ENCODE measurements at regions not wholly inside any gene's neighbourhood (a gene's known extent, or its start where the extent isn't known, plus 50 kb on each side); places are given as distances from the start of the nearest gene placed in this dataset.

DNA sequence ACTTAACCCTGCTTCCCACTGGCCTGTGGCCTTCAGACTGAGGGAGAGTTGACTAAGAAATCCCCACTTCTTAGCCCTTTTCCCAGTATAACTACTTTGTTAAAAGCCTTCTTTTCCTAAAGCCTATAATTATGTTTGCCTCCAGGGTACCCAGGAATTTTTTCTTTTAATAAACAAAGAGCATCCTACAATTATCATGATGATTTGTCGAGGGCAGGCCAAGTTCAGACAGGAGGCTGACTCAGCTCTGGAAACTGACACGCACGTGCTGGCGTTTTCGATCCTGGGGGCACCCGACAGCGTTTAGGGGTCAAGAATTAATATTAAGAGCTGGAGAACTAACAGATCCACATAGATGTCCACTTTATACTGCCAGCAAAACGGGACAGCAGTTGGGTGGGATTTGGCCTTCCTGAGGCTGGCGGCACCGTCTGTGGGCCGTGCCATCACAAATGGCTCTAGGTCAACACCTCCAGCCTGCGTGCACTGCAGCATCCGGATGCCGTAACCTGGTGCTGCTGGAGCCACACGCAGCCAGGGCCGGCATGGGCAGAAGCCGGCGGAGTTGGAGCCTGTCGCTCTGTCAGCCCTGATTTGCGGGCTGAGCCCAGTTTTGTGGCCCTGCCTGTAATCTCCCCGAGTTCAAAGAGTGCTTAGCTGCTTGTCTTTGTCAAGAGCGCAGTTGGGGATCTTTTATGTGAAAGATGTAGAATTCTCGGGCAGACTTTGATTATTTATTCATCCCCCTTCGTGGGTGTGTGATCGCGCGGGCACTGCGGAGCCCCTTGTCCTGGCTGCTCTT is 191.0 kb downstream of the GLI2 start:
- no peak for DNase-seq
- H3K4me3 Mint-ChIP-seq, result no peak overlapping the region
- peaks cover 0 to 2% (median 0%) of the 10 kb centered on the region in 9 donors for H3K9me3 Mint-ChIP-seq
- peaks cover 0 to 4% (median 0%) of the 10 kb centered on the region in 5 donors for H3K27me3 Mint-ChIP-seq
- H3K27ac Mint-ChIP-seq, result no peak overlapping the region
- no peak for ATAC-seq
- H3K36me3 Mint-ChIP-seq, result no peaks in the 10 kb centered on the region
- no peaks in the 10 kb centered on the region for H3K4me1 Mint-ChIP-seq
- POLR2A ChIA-PET, result no interaction called here

DNA sequence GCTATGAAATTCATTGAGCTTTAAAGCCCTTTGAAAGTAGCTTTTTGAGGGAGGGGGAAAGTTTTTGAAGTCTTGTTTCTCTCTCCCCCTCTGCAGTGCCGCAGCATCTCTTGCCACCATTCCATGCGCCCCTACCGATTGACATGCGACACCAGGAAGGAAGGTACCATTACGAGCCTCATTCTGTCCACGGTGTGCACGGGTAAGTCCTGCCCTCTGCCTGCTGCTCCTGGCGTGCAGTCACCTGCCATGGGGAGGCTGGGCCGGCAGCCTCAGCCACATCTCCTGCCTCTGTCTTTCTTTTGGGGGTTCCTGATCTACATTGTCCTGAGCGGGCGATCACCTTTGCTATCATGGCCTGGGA is 191.6 kb downstream of the GLI2 start:
- Mint-ChIP-seq H3K9me3 (peaks cover 0 to 2% (median 0%) of the 10 kb centered on the region in 9 donors), H3K4me3 (no peak overlapping the region), H3K36me3 (no peaks in the 10 kb centered on the region), H3K27ac (no peak overlapping the region), H3K4me1 (no peaks in the 10 kb centered on the region), H3K27me3 (peaks cover 0 to 1% (median 0%) of the 10 kb centered on the region in 5 donors)
- POLR2A ChIA-PET, result no interaction called here
- no peak for ATAC-seq
- DNase-seq, result no peak

DNA sequence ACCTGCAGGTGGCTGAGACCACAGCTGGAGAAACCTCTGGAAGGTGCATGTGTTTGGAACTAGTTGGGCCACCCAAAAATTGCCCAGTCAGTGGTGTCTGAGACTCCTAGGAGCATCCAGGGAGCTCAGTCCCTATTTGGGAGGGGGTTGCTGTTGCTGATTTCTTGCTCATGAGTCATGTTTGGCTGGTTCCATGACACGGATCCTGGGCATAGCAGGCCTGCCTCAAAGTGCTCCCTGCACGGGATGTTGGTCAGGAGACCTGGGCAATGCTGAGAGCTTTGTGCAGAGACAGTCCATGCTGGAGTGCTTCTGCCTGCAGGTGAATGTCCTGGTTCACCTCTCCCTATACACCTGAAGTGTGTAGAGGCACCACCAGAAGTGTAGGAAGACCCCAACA is 194.2 kb downstream of the GLI2 start:
- DNase-seq (no peak), ATAC-seq (no peak)
- H3K27ac Mint-ChIP-seq, result no peak overlapping the region
- H3K36me3 Mint-ChIP-seq, result no peaks in the 10 kb centered on the region
- H3K4me3 Mint-ChIP-seq, result no peak overlapping the region
- peaks cover 0 to 2% (median 0%) of the 10 kb centered on the region in 9 donors for H3K9me3 Mint-ChIP-seq
- H3K27me3 Mint-ChIP-seq, result peaks cover 0 to 9% (median 2%) of the 10 kb centered on the region in 5 donors
- H3K4me1 Mint-ChIP-seq, result peaks cover 0 to 4% (median 0%) of the 10 kb centered on the region in 4 donors
- POLR2A ChIA-PET, result no interaction called here

GRCh38 chr2:120930236-120930635 is 194.6 kb downstream of the GLI2 start:
- POLR2A ChIA-PET, result no interaction called here
- DNase-seq, result no peak
- peaks cover 0 to 9% (median 2%) of the 10 kb centered on the region in 5 donors for H3K27me3 Mint-ChIP-seq
- H3K4me1 Mint-ChIP-seq, result peaks cover 0 to 4% (median 0%) of the 10 kb centered on the region in 4 donors
- H3K36me3 Mint-ChIP-seq, result no peaks in the 10 kb centered on the region
- H3K9me3 Mint-ChIP-seq, result peaks cover 0 to 2% (median 0%) of the 10 kb centered on the region in 9 donors
- no peak overlapping the region for H3K4me3 Mint-ChIP-seq
- H3K27ac Mint-ChIP-seq, result no peak overlapping the region
- ATAC-seq, result no peak

- ATAC-seq, result no peak
- H3K4me3 Mint-ChIP-seq, result no peak overlapping the region
- H3K4me1 Mint-ChIP-seq, result peaks cover 0 to 4% (median 0%) of the 10 kb centered on the region in 4 donors
- H3K36me3 Mint-ChIP-seq, result no peaks in the 10 kb centered on the region
- H3K27ac Mint-ChIP-seq, result no peak overlapping the region
- POLR2A ChIA-PET, result no interaction called here
- no peak for DNase-seq
- peaks cover 0 to 2% (median 0%) of the 10 kb centered on the region in 9 donors for H3K9me3 Mint-ChIP-seq
- peaks cover 0 to 9% (median 2%) of the 10 kb centered on the region in 5 donors for H3K27me3 Mint-ChIP-seq
Measured at GRCh38 chr2:120930864-120931263, 195.2 kb downstream of the GLI2 start.

DNA sequence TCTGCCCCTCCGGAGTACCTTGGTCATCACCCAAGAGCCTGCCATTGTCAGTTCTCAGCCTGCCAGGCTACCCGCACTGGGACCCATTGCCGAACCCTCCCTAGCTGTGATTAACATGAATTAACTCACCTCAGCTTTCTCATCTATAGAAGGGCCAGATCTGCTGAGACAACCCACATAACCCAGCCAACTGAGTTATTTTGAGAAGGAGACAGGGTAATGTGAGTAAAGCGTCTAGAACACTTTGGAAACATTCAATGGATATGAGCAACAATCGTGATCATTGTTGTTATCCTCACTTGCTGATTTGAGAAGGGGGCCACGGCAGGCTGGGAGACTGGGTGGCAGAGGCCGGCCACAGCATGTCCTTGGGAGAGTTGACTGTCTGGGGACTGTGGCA is 196.8 kb downstream of the GLI2 start:
- peaks cover 0 to 9% (median 2%) of the 10 kb centered on the region in 5 donors for H3K27me3 Mint-ChIP-seq

DNA sequence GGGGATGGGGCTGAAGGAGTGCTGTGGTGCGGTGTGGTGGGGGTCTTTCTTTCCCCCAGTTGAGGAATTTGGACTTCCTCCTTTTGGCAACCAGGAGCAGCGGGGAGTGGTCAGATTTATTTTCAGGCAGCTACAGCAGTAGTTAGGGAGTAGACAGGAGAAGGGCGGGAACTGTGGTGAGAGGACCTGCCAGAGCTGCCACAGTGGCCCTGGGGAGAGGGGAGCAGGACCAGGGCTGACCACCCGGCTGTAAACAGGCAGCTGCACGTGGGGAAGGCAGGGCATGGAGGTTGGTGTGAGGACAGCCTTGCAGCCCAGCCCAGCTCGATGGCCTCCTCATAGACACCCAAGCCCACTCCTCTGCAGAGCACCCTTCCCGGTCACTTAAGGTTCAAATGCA is 197.2 kb downstream of the GLI2 start:
- Mint-ChIP-seq H3K9me3 (peaks cover 0 to 2% (median 0%) of the 10 kb centered on the region in 9 donors), H3K27ac (no peak overlapping the region), H3K27me3 (peaks cover 0 to 9% (median 2%) of the 10 kb centered on the region in 5 donors), H3K4me3 (no peak overlapping the region), H3K4me1 (peaks cover 0 to 4% (median 0%) of the 10 kb centered on the region in 4 donors), H3K36me3 (no peaks in the 10 kb centered on the region)
- POLR2A ChIA-PET, result no interaction called here
- no peak for DNase-seq
- ATAC-seq, result no peak

More for the DNA sequence above, 196.8 kb downstream of the GLI2 start:
- ATAC-seq (no peak), DNase-seq (no peak)
- H3K4me3 Mint-ChIP-seq, result no peak overlapping the region
- peak overlapping the region in 1 of 10 donors; percentile 42 for H3K27ac Mint-ChIP-seq
- H3K36me3 Mint-ChIP-seq, result no peaks in the 10 kb centered on the region
- peaks cover 0 to 4% (median 0%) of the 10 kb centered on the region in 4 donors for H3K4me1 Mint-ChIP-seq
- peaks cover 0 to 2% (median 0%) of the 10 kb centered on the region in 9 donors for H3K9me3 Mint-ChIP-seq
- POLR2A ChIA-PET, result no interaction called here

- peaks cover 0 to 2% (median 0%) of the 10 kb centered on the region in 9 donors for H3K9me3 Mint-ChIP-seq
- DNase-seq (no peak), ATAC-seq (no peak)
- no peak overlapping the region for H3K27ac Mint-ChIP-seq
- peaks cover 0 to 9% (median 2%) of the 10 kb centered on the region in 5 donors for H3K27me3 Mint-ChIP-seq
- POLR2A ChIA-PET, result no interaction called here
- peaks cover 0 to 4% (median 0%) of the 10 kb centered on the region in 4 donors for H3K4me1 Mint-ChIP-seq
- H3K4me3 Mint-ChIP-seq, result no peak overlapping the region
- H3K36me3 Mint-ChIP-seq, result no peaks in the 10 kb centered on the region
Measured at GRCh38 chr2:120933693-120934573, 198.3 kb downstream of the GLI2 start.

DNA sequence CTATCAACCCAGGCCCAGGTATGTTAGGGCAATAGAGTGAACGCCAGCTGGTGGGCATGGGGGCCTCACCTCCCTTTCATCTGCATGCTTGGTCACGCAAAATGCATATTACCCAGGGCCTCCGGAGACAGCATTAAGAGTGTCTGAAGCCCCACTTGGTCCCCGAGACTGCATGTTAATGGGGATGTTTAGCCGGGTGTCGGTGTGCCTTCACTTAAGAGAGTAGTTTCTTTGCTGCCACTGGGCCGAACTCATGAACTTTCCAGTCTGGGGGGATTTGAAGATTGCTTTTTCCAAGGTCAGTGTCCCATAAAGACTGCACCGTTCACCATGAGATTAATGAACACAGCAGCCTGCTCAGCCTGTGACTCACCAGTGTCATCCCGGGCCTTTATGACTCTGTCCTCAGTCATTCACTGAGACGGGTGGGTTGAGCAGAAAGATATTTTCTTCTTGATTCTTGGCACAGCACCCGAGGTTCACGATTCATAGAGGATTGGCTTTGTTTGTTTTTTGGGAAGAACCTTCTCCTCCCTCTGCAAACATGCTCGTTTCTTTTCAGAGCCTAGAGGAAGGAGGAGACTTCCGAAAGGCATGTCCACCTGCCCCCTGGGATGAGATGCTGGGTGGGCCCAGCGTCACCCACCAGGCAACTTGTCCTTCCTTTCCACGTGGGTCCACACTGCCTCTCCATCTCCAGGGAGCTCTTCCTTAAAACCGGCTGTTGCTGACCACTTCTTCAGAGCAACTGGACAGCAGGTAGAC is 199.1 kb downstream of the GLI2 start:
- H3K4me3 Mint-ChIP-seq, result no peak overlapping the region
- ATAC-seq (no peak), DNase-seq (no peak)
- H3K4me1 Mint-ChIP-seq, result peaks cover 0 to 4% (median 0%) of the 10 kb centered on the region in 4 donors
- no peak overlapping the region for H3K27ac Mint-ChIP-seq
- peaks cover 0 to 9% (median 2%) of the 10 kb centered on the region in 5 donors for H3K27me3 Mint-ChIP-seq
- no peaks in the 10 kb centered on the region for H3K36me3 Mint-ChIP-seq
- peaks cover 0 to 2% (median 0%) of the 10 kb centered on the region in 9 donors for H3K9me3 Mint-ChIP-seq
- POLR2A ChIA-PET, result no interaction called here

GRCh38 chr2:120935339-120936313 is 200.0 kb downstream of the GLI2 start:
- Mint-ChIP-seq H3K9me3 (peaks cover 0 to 2% (median 0%) of the 10 kb centered on the region in 9 donors), H3K27ac (no peak overlapping the region), H3K27me3 (peaks cover 0 to 9% (median 2%) of the 10 kb centered on the region in 5 donors), H3K4me3 (no peak overlapping the region), H3K36me3 (no peaks in the 10 kb centered on the region), H3K4me1 (peaks cover 0 to 4% (median 0%) of the 10 kb centered on the region in 4 donors)
- POLR2A ChIA-PET, result no interaction called here
- no peak for ATAC-seq
- DNase-seq, result no peak

DNA sequence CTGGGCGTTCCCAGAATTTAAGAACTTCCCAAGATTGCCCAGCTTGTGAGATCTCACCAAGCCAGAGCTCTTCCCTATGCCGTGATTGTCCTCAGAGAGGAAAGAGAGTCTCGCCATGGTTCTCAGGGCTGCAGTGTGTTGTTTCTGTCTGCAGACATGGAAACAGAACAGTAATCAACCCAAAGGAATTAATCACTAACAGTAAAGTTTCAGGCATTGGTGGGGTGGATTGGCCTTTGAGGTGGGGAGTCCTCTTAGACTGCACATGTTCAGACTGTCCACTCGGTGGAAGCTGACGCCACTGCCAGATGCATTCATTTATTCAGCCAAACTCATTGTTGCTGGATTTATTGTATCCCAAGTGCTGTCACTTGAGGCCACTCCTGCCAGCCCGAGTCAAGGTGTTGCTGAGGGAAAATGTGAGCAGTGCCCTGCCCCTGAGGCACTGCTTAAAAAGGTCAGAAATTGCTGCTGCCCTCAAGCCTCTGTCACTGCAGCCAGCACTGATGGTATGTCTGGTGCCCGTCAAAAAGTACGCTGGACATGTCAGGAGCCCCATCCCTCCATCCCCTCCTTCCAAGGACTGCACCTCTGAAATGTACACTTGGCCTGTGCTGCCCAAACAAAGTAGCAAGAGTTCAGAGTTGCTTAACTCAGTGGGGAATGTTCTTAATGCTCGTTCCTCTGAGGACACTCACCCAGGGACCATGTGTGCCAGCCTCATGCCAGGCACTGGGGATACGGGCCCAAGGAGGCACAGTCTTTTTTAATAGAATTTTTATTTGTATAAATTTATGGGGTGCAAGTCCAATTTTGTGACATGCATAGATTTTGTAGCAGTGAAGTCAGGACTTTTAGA is 201.0 kb downstream of the GLI2 start:
- peaks cover 0 to 4% (median 0%) of the 10 kb centered on the region in 4 donors for H3K4me1 Mint-ChIP-seq
- H3K27me3 Mint-ChIP-seq, result peaks cover 0 to 9% (median 2%) of the 10 kb centered on the region in 5 donors
- no peaks in the 10 kb centered on the region for H3K36me3 Mint-ChIP-seq
- DNase-seq (no peak), ATAC-seq (no peak)
- no peaks in the 10 kb centered on the region for H3K9me3 Mint-ChIP-seq
- H3K27ac Mint-ChIP-seq, result no peak overlapping the region
- POLR2A ChIA-PET, result no interaction called here
- H3K4me3 Mint-ChIP-seq, result no peak overlapping the region

Data from naive thymus-derived CD8-positive, alpha-beta T cell (primary cell).